AG04450 (cell line): ENCODE measurements at regions not wholly inside any gene's neighbourhood (a gene's known extent, or its start where the extent isn't known, plus 50 kb on each side); places are given as distances from the start of the nearest gene placed in this dataset.

Experiments
- CTCF ChIA-PET: fragments of 300-600, 350-600 bp; formaldehyde crosslinking; extraction: SDS; loops from one replicate; lab custom pipeline; 2022; ENCODE audit warnings: antibody characterized with exemption, inconsistent platforms; lab: Charles Lee
- POLR2A ChIA-PET: fragments of 350-600 bp; formaldehyde crosslinking; extraction: SDS; loops from one replicate; lab custom pipeline; 2021; ENCODE audit warnings: antibody characterized with exemption, inconsistent platforms; lab: Yijun Ruan, JAX
- DNase-seq: peaks from one replicate; pipeline ENCODE4 v3.0.0-alpha.2; 2011; ENCODE audit warnings: low read depth, low spot score
- H3K27ac ChIP-seq: one replicate; pipeline ENCODE4 v1.5.1; 2012; ENCODE audit warnings: low read depth, low read length, control low read depth
- H3K27me3 ChIP-seq: one replicate; pipeline ENCODE4 v1.6.0; 2012; ENCODE audit warnings: low read length; ENCODE audit not compliant: control insufficient read depth, insufficient read depth
- H3K4me3 ChIP-seq: 2 replicates; pipeline ENCODE4 v1.5.1; 2011; ENCODE audit warnings: mild to moderate bottlenecking, low read depth, low read length, control low read depth
- H3K9me3 ChIP-seq: 2 replicates; pipeline ENCODE4 v1.5.1; 2012; ENCODE audit warnings: low read length; ENCODE audit not compliant: control insufficient read depth, insufficient read depth
- CTCF ChIP-seq: IDR thresholded peaks from 2 replicates; pipeline ENCODE4 v1.5.1; 2011; ENCODE audit warnings: low read depth, low read length, control low read depth, inconsistent platforms

- no peaks in the 10 kb centered on the region for H3K27me3 ChIP-seq
- H3K27ac ChIP-seq: no peak overlapping the region
- TF ChIP-seq CTCF: no peak
- POLR2A ChIA-PET: no interaction called here
- CTCF ChIA-PET: interaction anchor here (1.0 to 2.4 kb wide), 4 partner anchors 16 to 182 kb away, joined by 3 to 10 read pairs (median 4); partner anchors contain the start of gene VEGFA
- H3K4me3 ChIP-seq: no peak overlapping the region
- no peak for DNase-seq
- no peaks in the 10 kb centered on the region; the same call in 1 of the 2 replicates for H3K9me3 ChIP-seq
Measured at GRCh38 chr6:43951756-43952675, 175.2 kb downstream of the MRPL14 start.

GRCh38 chr6:43951063-43951755 lies 176.0 kb downstream of the MRPL14 start:
- CTCF ChIA-PET: interaction anchor here (0.8 to 2.4 kb wide), 5 partner anchors 16 to 182 kb away, joined by 3 to 10 read pairs (median 3); partner anchors contain the start of gene VEGFA
- no peak overlapping the region for H3K27ac ChIP-seq
- DNase-seq: no peak
- no peaks in the 10 kb centered on the region for H3K27me3 ChIP-seq
- peak; percentile 37 for TF ChIP-seq CTCF
- H3K9me3 ChIP-seq: no peaks in the 10 kb centered on the region; the same call in none of the 2 replicates
- POLR2A ChIA-PET: no interaction called here
- H3K4me3 ChIP-seq: no peak overlapping the region

- Histone ChIP-seq H3K9me3 (peaks cover 2% of the 10 kb centered on the region), H3K27me3 (no peaks in the 10 kb centered on the region), H3K27ac (no peak overlapping the region), H3K4me3 (no peak overlapping the region)
- ChIA-PET POLR2A (interaction anchor here (1.7 kb wide), 1 partner anchor 180 kb away, joined by 4 read pairs; the partner anchor contains the start of gene VEGFA), CTCF (interaction anchor here (0.8 to 2.4 kb wide), 3 partner anchors 55 to 181 kb away, joined by 3 to 10 read pairs (median 3); partner anchors contain the start of gene VEGFA)
- no peak for TF ChIP-seq CTCF
- DNase-seq: no peak
Measured at GRCh38 chr6:43950731-43951062, 176.6 kb downstream of the MRPL14 start.

- Histone ChIP-seq H3K9me3 (peaks cover 6% of the 10 kb centered on the region), H3K4me3 (no peak overlapping the region), H3K27me3 (no peaks in the 10 kb centered on the region), H3K27ac (no peak overlapping the region)
- ChIA-PET CTCF (interaction anchor here (0.6 to 1.2 kb wide), 6 partner anchors 24 to 332 kb away, joined by 3 to 5 read pairs (median 4); no protein-coding TSS in a partner anchor), POLR2A (interaction anchor here (1.7 kb wide), 1 partner anchor 180 kb away, joined by 4 read pairs; the partner anchor contains the start of gene VEGFA)
- DNase-seq: no peak
- TF ChIP-seq CTCF: no peak
Measured at GRCh38 chr6:43950051-43950605, 177.1 kb downstream of the MRPL14 start.
